Thyroid gland (tissue), 4 donors: ENCODE measurements at regions not wholly inside any gene's neighbourhood (a gene's known extent, or its start where the extent isn't known, plus 50 kb on each side); places are given as distances from the start of the nearest gene placed in this dataset.

Source experiments
- POLR2A ChIP-seq, 2 donors: fragments of 450-650 bp; IDR thresholded peaks; one replicate each; pipeline ENCODE4 v1.6.1; 2017; ENCODE audit warnings: antibody characterized with exemption in 2 of 2, mild to moderate bottlenecking in 2 of 2, moderate library complexity in 1 of 2
- TF ChIP-seq, protein P1 (sequence below), 6 experiments: fragments of 200-600 bp in 3 of 6; fragments of 450-650 bp in 3 of 6; sonication (generic) in 3 of 6; IDR thresholded peaks; one replicate each; pipeline ENCODE4 v1.5.1; 2016 to 2019; ENCODE audit warnings: antibody characterized with exemption in 6 of 6, mild to moderate bottlenecking in 2 of 6, inconsistent platforms in 1 of 6, moderate library complexity in 1 of 6

DNA sequence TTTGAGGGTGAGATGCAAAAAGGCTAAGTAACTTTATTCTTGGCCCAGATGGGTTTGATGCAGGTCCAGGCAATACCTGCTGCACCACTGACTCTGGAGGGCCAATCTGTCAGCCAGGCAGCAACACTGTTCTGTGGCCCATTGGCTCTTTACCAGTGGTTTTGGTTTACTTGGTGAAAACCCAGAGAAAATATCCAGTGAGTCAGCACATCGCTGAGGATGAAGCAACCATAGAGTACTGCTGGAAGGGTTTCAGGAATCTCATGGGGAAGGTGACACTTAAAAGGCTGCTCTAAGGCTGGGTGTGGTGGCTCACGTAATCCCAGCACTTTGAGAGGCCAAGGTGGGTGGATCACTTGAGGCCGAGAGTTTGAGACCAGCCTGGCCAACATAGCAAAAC is 192.5 kb upstream of the FAM98A start:
- TF ChIP-seq, protein P1, sequence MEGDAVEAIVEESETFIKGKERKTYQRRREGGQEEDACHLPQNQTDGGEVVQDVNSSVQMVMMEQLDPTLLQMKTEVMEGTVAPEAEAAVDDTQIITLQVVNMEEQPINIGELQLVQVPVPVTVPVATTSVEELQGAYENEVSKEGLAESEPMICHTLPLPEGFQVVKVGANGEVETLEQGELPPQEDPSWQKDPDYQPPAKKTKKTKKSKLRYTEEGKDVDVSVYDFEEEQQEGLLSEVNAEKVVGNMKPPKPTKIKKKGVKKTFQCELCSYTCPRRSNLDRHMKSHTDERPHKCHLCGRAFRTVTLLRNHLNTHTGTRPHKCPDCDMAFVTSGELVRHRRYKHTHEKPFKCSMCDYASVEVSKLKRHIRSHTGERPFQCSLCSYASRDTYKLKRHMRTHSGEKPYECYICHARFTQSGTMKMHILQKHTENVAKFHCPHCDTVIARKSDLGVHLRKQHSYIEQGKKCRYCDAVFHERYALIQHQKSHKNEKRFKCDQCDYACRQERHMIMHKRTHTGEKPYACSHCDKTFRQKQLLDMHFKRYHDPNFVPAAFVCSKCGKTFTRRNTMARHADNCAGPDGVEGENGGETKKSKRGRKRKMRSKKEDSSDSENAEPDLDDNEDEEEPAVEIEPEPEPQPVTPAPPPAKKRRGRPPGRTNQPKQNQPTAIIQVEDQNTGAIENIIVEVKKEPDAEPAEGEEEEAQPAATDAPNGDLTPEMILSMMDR (IDR thresholded peaks at IDR 0.05) = no peak
- TF ChIP-seq POLR2A (IDR thresholded peaks at IDR 0.05) = no peak
